Right kidney (tissue), 1 donor: ENCODE measurements at regions not wholly inside any gene's neighbourhood (a gene's known extent, or its start where the extent isn't known, plus 50 kb on each side); places are given as distances from the start of the nearest gene placed in this dataset.

Experiments
- DNase-seq: peaks from one replicate; pipeline ENCODE4 v3.0.0-alpha.2; 2016

GRCh38 chr1:239539051-239539450, 152.7 kb downstream of the CHRM3 start:
- no peak for DNase-seq

- no peak for DNase-seq
These were observed 153.4 kb downstream of the CHRM3 start for GRCh38 chr1:239539812-239540211.

- no peak for DNase-seq
These were observed 157.5 kb downstream of the CHRM3 start for GRCh38 chr1:239543873-239544272.

GRCh38 chr1:239545466-239545865, 159.1 kb downstream of the CHRM3 start:
- no peak for DNase-seq

GRCh38 chr1:239547987-239548386, 161.6 kb downstream of the CHRM3 start:
- DNase-seq: no peak

GRCh38 chr1:239550178-239550577, 163.8 kb downstream of the CHRM3 start:
- DNase-seq: no peak

- no peak for DNase-seq
These were observed 169.0 kb downstream of the CHRM3 start for GRCh38 chr1:239555350-239555749.

GRCh38 chr1:239558559-239558958, 172.2 kb downstream of the CHRM3 start:
- no peak for DNase-seq

GRCh38 chr1:239558991-239559390, 172.6 kb downstream of the CHRM3 start:
- DNase-seq: no peak

- DNase-seq: no peak
These were observed 174.6 kb downstream of the CHRM3 start for GRCh38 chr1:239560921-239561320.

- DNase-seq: no peak
These were observed 175.7 kb downstream of the CHRM3 start for GRCh38 chr1:239562095-239562494.

- DNase-seq: no peak
These were observed 177.3 kb downstream of the CHRM3 start for GRCh38 chr1:239563681-239564080.

GRCh38 chr1:239566074-239566473, 179.7 kb downstream of the CHRM3 start:
- DNase-seq: no peak

- no peak for DNase-seq
These were observed 184.5 kb downstream of the CHRM3 start for GRCh38 chr1:239570878-239571277.

- DNase-seq: no peak
These were observed 185.8 kb downstream of the CHRM3 start for GRCh38 chr1:239572183-239572582.

GRCh38 chr1:239574112-239574511, 187.7 kb downstream of the CHRM3 start:
- no peak for DNase-seq

- no peak for DNase-seq
These were observed 188.7 kb downstream of the CHRM3 start for GRCh38 chr1:239575113-239575512.

- no peak for DNase-seq
These were observed 197.2 kb downstream of the CHRM3 start for GRCh38 chr1:239583536-239583935.

GRCh38 chr1:239586128-239586527, 199.8 kb downstream of the CHRM3 start:
- no peak for DNase-seq

GRCh38 chr1:239587066-239587465, 200.7 kb downstream of the CHRM3 start:
- no peak for DNase-seq

GRCh38 chr1:239587574-239588369, 201.4 kb downstream of the CHRM3 start:
- no peak for DNase-seq

- DNase-seq: no peak
These were observed 204.2 kb downstream of the CHRM3 start for GRCh38 chr1:239590556-239590955.

GRCh38 chr1:239593527-239593926, 207.2 kb downstream of the CHRM3 start:
- no peak for DNase-seq

GRCh38 chr1:239600588-239600987, 214.2 kb downstream of the CHRM3 start:
- no peak for DNase-seq

GRCh38 chr1:239601108-239601507, 214.7 kb downstream of the CHRM3 start:
- no peak for DNase-seq
